ENCODE measurements at regions not wholly inside any gene's neighbourhood (a gene's known extent, or its start where the extent isn't known, plus 50 kb on each side); places are given as distances from the start of the nearest gene placed in this dataset.

- no peak overlapping the region for H3K27ac ChIP-seq
- no peak for TF ChIP-seq CTCF (conservative IDR thresholded peaks at IDR 0.05; ENCODE audit: low read depth)
- ChIA-PET POLR2A (ENCODE audit: low non-redundant PET) (no interaction called here), CTCF (interaction anchor here (1.2 kb wide), 1 partner anchor 13 kb away, joined by 3 read pairs; no protein-coding TSS in a partner anchor)
- DNase-seq (ENCODE audit: low spot score): no peak
Observed at GRCh38 chr1:93770640-93771039, 89.0 kb upstream of the BCAR3 start.

GRCh38 chr1:93769777-93770176 lies 88.1 kb upstream of the BCAR3 start:
- CTCF ChIA-PET: interaction anchor here (1.2 kb wide), 1 partner anchor 12 kb away, joined by 3 read pairs; no protein-coding TSS in a partner anchor
- H3K27ac ChIP-seq: peak overlapping the region; percentile 55
- POLR2A ChIA-PET (ENCODE audit: low non-redundant PET): no interaction called here
- no peak for DNase-seq (ENCODE audit: low spot score)
- no peak for TF ChIP-seq CTCF (conservative IDR thresholded peaks at IDR 0.05; ENCODE audit: low read depth)

GRCh38 chr1:93768380-93768863 lies 86.8 kb upstream of the BCAR3 start:
- ChIA-PET CTCF (no interaction called here), POLR2A (ENCODE audit: low non-redundant PET) (interaction anchor here (0.7 kb wide), 1 partner anchor 90 kb away, joined by 4 read pairs; no protein-coding TSS in a partner anchor)
- H3K27ac ChIP-seq: peak overlapping the region; percentile 58
- no peak for TF ChIP-seq CTCF (conservative IDR thresholded peaks at IDR 0.05; ENCODE audit: low read depth)
- DNase-seq (ENCODE audit: low spot score): no peak

- peak overlapping the region; percentile 47 for H3K27ac ChIP-seq
- POLR2A ChIA-PET (ENCODE audit: low non-redundant PET): no interaction called here
- no peak for DNase-seq (ENCODE audit: low spot score)
- CTCF ChIA-PET: no interaction called here
- no peak for TF ChIP-seq CTCF (conservative IDR thresholded peaks at IDR 0.05; ENCODE audit: low read depth)
Observed at GRCh38 chr1:93766451-93766850, 84.8 kb upstream of the BCAR3 start.

- ChIA-PET CTCF (no interaction called here), POLR2A (ENCODE audit: low non-redundant PET) (no interaction called here)
- peak overlapping the region; percentile 62 for H3K27ac ChIP-seq
- DNase-seq (ENCODE audit: low spot score): no peak
- TF ChIP-seq CTCF (conservative IDR thresholded peaks at IDR 0.05; ENCODE audit: low read depth): no peak
Observed at GRCh38 chr1:93765099-93765498, 83.5 kb upstream of the BCAR3 start.

- ChIA-PET CTCF (no interaction called here), POLR2A (ENCODE audit: low non-redundant PET) (no interaction called here)
- DNase-seq (ENCODE audit: low spot score): no peak
Observed at GRCh38 chr1:93764366-93764750, 82.7 kb upstream of the BCAR3 start.

More at GRCh38 chr1:93764366-93764750, 82.7 kb upstream of the BCAR3 start:
- H3K27ac ChIP-seq: peak overlapping the region; percentile 62
- TF ChIP-seq CTCF (conservative IDR thresholded peaks at IDR 0.05; ENCODE audit: low read depth): no peak

All from RWPE1 (cell line).